ENCODE measurements at regions not wholly inside any gene's neighbourhood (a gene's known extent, or its start where the extent isn't known, plus 50 kb on each side); places are given as distances from the start of the nearest gene placed in this dataset.
A peak's percentile ranks its signal among the peaks of the same experiment; 100 is the strongest.

DNA sequence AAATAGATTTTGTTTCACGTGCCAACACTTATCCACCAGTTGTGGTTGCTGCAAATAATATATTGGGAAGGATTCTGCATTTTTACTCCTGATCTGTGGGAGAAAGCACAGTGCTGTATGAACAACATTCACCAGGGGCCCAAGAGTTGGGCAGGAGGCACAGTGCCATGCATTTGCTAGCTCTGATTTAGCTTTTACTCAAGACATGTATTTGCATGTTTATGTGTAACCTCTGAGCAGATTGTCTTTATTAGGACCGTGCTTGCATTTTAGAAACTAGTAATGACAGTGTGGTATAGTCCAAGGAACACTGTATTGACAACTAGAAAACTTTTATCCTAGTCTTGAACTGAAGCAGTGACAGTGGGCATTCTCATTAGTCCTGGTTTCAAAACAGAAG lies 133.9 kb upstream of the B3GALT2 start:
- peaks cover 5 to 20% (median 12%) of the 10 kb centered on the region in 3 donors for H3K9me3 Mint-ChIP-seq
- WGBS (ENCODE audit: insufficient coverage): 80% methylated on average over 1 of the region's 2 CpGs
- H3K27ac Mint-ChIP-seq: no peak overlapping the region
- Histone ChIP-seq H3K4me1 (ENCODE audit: control insufficient read depth in 1 of 2, extremely low read depth in 1 of 2, insufficient read depth in 2 of 2, low read length in 2 of 2) (no peaks in the 10 kb centered on the region), H3K27me3 (replicated peaks in 1 of 2; ENCODE audit: control insufficient read depth in 2 of 2, extremely low read depth in 1 of 2, insufficient read depth in 2 of 2, low read length in 1 of 2) (no peaks in the 10 kb centered on the region), H3K27ac (ENCODE audit: low read length) (no peak overlapping the region), H3K36me3 (ENCODE audit: control insufficient read depth in 2 of 2, extremely low read depth in 1 of 2, insufficient read depth in 1 of 2, low read length in 1 of 2) (no peaks in the 10 kb centered on the region), H3K4me3 (ENCODE audit: control insufficient read depth in 1 of 2, extremely low read depth in 1 of 2, low read length in 1 of 2) (no peak overlapping the region), H3K9me3 (no peaks in the 10 kb centered on the region)
- H3K4me3 Mint-ChIP-seq: no peak overlapping the region
- no peak for ATAC-seq (replicated peaks in 1 of 4)
- no peaks in the 10 kb centered on the region for H3K36me3 Mint-ChIP-seq
- DNase-seq: no peak
- CTCF ChIA-PET: interaction anchor here in 1 of 2 donors (0.6 kb wide), 1 partner anchor 897 kb away, joined by 3 read pairs; no protein-coding TSS in a partner anchor
- no peaks in the 10 kb centered on the region for H3K27me3 Mint-ChIP-seq
- no peaks in the 10 kb centered on the region for H3K4me1 Mint-ChIP-seq
- POLR2A ChIA-PET: no interaction called here

DNA sequence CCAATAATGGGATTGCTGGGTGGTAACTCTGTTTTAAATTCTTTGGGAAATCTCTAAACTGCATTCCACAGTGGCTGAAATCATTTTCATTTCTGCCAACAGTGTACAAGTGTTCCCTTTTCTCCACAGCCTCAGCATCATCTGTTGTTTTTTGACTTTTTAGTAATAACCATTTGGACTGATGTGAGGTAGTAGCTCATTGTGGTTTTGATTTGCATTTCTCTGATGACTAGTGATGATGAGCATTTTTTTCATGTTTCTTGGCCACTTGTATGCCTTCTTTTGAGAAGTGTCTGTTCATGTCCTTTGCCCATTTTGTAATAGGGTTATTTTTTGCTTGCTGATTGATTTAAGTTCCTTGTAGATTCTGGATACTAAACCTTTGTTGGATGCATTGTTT lies 131.9 kb upstream of the B3GALT2 start:
- Histone ChIP-seq H3K27ac (ENCODE audit: low read length) (no peak overlapping the region), H3K4me1 (ENCODE audit: control insufficient read depth in 1 of 2, extremely low read depth in 1 of 2, insufficient read depth in 2 of 2, low read length in 2 of 2) (no peaks in the 10 kb centered on the region), H3K4me3 (ENCODE audit: control insufficient read depth in 1 of 2, extremely low read depth in 1 of 2, low read length in 1 of 2) (no peak overlapping the region), H3K36me3 (ENCODE audit: control insufficient read depth in 2 of 2, extremely low read depth in 1 of 2, insufficient read depth in 1 of 2, low read length in 1 of 2) (no peaks in the 10 kb centered on the region), H3K9me3 (no peaks in the 10 kb centered on the region), H3K27me3 (replicated peaks in 1 of 2; ENCODE audit: control insufficient read depth in 2 of 2, extremely low read depth in 1 of 2, insufficient read depth in 2 of 2, low read length in 1 of 2) (no peaks in the 10 kb centered on the region)
- Mint-ChIP-seq H3K4me1 (no peaks in the 10 kb centered on the region), H3K36me3 (no peaks in the 10 kb centered on the region), H3K27me3 (no peaks in the 10 kb centered on the region), H3K27ac (no peak overlapping the region), H3K4me3 (no peak overlapping the region), H3K9me3 (peaks cover 5 to 12% (median 8%) of the 10 kb centered on the region in 3 donors)
- POLR2A ChIA-PET: no interaction called here
- CTCF ChIA-PET: no interaction called here
- ATAC-seq (replicated peaks in 1 of 4) (no peak), DNase-seq (no peak)

DNA sequence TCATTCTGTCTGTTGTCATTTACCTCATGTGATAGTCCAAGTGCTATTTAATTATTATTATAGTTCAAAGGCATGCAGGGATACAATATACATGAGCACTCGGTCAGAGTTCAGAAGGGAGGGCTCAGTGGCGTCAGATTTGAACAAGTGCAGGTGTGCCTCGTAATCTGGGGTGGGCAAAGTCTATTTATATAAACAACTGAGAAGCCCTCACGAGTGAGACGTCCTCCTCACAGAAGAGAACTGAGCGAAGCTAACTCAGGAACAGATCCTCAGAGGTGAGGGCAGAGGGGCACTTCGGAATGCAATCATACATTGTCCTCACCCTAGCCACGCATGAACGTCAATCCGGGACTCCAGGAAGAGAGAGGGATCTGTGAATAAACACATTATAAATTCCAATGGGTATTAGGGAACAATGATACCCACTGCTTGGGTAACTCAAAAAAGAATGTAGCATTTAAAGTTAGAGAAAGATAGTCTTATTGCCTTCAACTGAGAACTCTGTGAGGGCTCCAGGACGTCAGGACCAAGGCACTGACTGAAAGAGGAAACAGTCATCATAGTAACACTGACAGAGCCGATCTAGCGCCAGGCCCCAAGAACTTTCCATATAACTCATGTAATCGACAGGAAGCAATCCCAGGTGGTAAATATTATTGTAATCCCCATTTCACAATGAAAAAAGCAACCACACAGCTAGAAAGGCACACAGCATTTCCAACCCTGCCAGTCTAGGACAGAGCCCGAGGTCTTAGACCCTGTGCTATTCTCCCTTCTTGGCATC lies 127.1 kb upstream of the B3GALT2 start:
- Histone ChIP-seq H3K4me1 (ENCODE audit: control insufficient read depth in 1 of 2, extremely low read depth in 1 of 2, insufficient read depth in 2 of 2, low read length in 2 of 2) (peaks cover 3 to 7% of the 10 kb centered on the region in 2 experiments), H3K4me3 (ENCODE audit: control insufficient read depth in 1 of 2, extremely low read depth in 1 of 2, low read length in 1 of 2) (no peak overlapping the region), H3K36me3 (ENCODE audit: control insufficient read depth in 2 of 2, extremely low read depth in 1 of 2, insufficient read depth in 1 of 2, low read length in 1 of 2) (no peaks in the 10 kb centered on the region), H3K27ac (ENCODE audit: low read length) (no peak overlapping the region), H3K9me3 (no peaks in the 10 kb centered on the region), H3K27me3 (replicated peaks in 1 of 2; ENCODE audit: control insufficient read depth in 2 of 2, extremely low read depth in 1 of 2, insufficient read depth in 2 of 2, low read length in 1 of 2) (no peaks in the 10 kb centered on the region)
- Mint-ChIP-seq H3K9me3 (peaks cover 0 to 3% (median 0%) of the 10 kb centered on the region in 3 donors), H3K27ac (no peak overlapping the region), H3K4me1 (peaks cover 17 to 25% (median 21%) of the 10 kb centered on the region in 3 donors), H3K4me3 (no peak overlapping the region), H3K27me3 (no peaks in the 10 kb centered on the region), H3K36me3 (no peaks in the 10 kb centered on the region)
- ATAC-seq (replicated peaks in 1 of 4): no peak
- WGBS (ENCODE audit: insufficient coverage): 69% methylated on average over 4 of the region's 15 CpGs
- POLR2A ChIA-PET: no interaction called here
- DNase-seq: no peak
- CTCF ChIA-PET: interaction anchor here in 1 of 2 donors (1.0 kb wide), 1 partner anchor 33 kb away, joined by 3 read pairs; no protein-coding TSS in a partner anchor

DNA sequence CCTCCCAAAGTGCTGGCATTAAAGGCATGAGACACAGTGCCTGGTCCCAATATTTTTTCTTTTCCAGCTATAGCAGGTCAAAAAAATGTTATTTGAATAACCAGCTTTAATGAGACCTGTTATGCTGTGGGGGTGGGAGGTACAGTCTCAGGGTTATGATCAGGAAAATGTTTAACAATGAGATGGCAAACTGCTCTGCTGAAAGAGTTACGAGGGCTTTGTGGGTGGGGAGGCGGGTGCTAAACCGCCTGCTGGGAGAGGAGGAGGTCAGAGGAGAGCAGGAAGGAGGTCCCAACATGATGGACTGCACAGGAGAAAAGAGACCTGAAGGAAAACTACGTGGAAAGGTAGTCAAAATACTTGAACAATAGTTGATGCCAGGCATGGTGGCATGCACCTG lies 126.0 kb upstream of the B3GALT2 start:
- ChIA-PET CTCF (interaction anchor here in 1 of 2 donors (0.6 kb wide), 1 partner anchor 1559 kb away, joined by 3 read pairs; no protein-coding TSS in a partner anchor), POLR2A (no interaction called here)
- ATAC-seq (replicated peaks in 1 of 4) (no peak), DNase-seq (no peak)
- no peaks in the 10 kb centered on the region for H3K9me3 Mint-ChIP-seq
- peaks cover 3 to 7% of the 10 kb centered on the region in 2 experiments for H3K4me1 ChIP-seq (ENCODE audit: control insufficient read depth in 1 of 2, extremely low read depth in 1 of 2, insufficient read depth in 2 of 2, low read length in 2 of 2)
- no peaks in the 10 kb centered on the region for H3K36me3 Mint-ChIP-seq
- no peaks in the 10 kb centered on the region for H3K9me3 ChIP-seq
- no peak overlapping the region for H3K4me3 Mint-ChIP-seq
- no peaks in the 10 kb centered on the region for H3K27me3 ChIP-seq (replicated peaks in 1 of 2; ENCODE audit: control insufficient read depth in 2 of 2, extremely low read depth in 1 of 2, insufficient read depth in 2 of 2, low read length in 1 of 2)
- H3K27ac Mint-ChIP-seq: no peak overlapping the region
- no peaks in the 10 kb centered on the region for H3K36me3 ChIP-seq (ENCODE audit: control insufficient read depth in 2 of 2, extremely low read depth in 1 of 2, insufficient read depth in 1 of 2, low read length in 1 of 2)
- H3K27me3 Mint-ChIP-seq: no peaks in the 10 kb centered on the region
- peaks cover 17 to 25% (median 21%) of the 10 kb centered on the region in 3 donors for H3K4me1 Mint-ChIP-seq
- H3K27ac ChIP-seq (ENCODE audit: low read length): no peak overlapping the region
- 77% methylated on average over 4 of the region's 4 CpGs for WGBS (ENCODE audit: insufficient coverage)
- no peak overlapping the region for H3K4me3 ChIP-seq (ENCODE audit: control insufficient read depth in 1 of 2, extremely low read depth in 1 of 2, low read length in 1 of 2)

DNA sequence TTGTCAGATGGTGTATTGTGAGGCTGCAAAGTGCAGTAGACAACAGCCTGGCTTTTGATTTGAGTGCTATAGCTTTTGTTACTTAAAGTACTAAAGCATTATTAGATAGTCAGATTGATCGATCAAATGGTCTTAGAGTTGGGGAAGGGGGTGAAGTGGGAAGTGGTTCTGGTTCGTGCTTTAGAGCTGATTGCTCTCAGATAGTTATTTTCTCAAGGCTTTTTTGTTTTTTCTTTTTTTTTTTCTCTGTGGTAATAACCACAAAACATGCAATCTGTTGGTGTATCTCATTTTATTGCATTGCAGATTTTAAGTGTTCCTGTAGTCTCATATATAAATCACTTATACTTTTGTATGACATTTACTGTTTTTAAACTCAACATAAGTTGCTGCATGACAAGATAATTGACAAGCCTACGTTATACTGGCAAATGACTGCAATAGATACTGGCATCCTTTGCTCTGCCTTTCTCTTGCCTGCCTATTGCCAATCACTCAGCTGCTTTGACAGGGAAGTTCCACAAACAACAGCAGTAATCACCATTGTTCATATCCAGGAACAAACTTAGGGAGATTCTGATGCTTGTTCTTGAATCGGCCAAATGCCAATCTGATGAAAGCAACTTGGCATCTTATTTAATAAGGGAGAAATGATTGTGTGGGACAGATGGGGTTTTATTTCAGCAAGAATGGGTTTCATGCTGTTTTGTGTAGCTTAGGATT lies 125.0 kb upstream of the B3GALT2 start:
- 42% methylated on average over 2 of the region's 4 CpGs for WGBS (ENCODE audit: insufficient coverage)

DNA sequence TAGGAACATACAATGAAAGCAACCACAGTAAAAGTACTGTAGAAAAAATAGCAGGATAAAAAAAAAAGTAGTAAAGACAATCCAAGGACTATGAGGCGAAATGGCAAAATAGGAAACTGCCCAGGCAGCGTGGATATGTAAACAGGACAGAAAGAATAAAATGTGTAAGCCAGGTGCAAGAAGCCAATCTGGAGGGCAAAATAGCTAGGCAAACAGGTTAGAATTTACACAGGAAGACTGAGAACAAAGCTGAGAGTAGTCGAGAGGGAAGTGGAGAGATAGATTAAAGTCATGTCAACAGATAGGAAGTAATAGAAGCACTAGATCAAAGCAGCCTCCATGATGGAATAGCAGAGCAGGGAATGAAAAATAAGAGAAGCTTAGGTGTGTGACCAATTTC lies 124.2 kb upstream of the B3GALT2 start:
- H3K36me3 Mint-ChIP-seq: no peaks in the 10 kb centered on the region
- peak overlapping the region in 1 of 3 donors; percentile 1 for H3K4me3 Mint-ChIP-seq
- peak overlapping the region; percentile 8 to 16 for H3K27ac Mint-ChIP-seq
- WGBS (ENCODE audit: insufficient coverage): 66% methylated on average over 3 of the region's 3 CpGs
- no peaks in the 10 kb centered on the region for H3K9me3 ChIP-seq
- no peaks in the 10 kb centered on the region for H3K9me3 Mint-ChIP-seq
- no peaks in the 10 kb centered on the region for H3K36me3 ChIP-seq (ENCODE audit: control insufficient read depth in 2 of 2, extremely low read depth in 1 of 2, insufficient read depth in 1 of 2, low read length in 1 of 2)
- CTCF ChIA-PET: interaction anchor here in 1 of 2 donors (1.5 kb wide), 1 partner anchor 9 kb away, joined by 3 read pairs; no protein-coding TSS in a partner anchor
- POLR2A ChIA-PET: interaction anchor here in 1 of 2 donors (0.6 kb wide), 1 partner anchor 428 kb away, joined by 3 read pairs; no protein-coding TSS in a partner anchor
- ATAC-seq (replicated peaks in 1 of 4) (peak in 2 of 4 experiments; percentile 34 to 55), DNase-seq (peak in 1 of 35 experiments; percentile 2)
- peaks cover 17 to 25% (median 21%) of the 10 kb centered on the region in 3 donors for H3K4me1 Mint-ChIP-seq
- H3K27me3 ChIP-seq (replicated peaks in 1 of 2; ENCODE audit: control insufficient read depth in 2 of 2, extremely low read depth in 1 of 2, insufficient read depth in 2 of 2, low read length in 1 of 2): no peaks in the 10 kb centered on the region
- no peak overlapping the region for H3K27ac ChIP-seq (ENCODE audit: low read length)
- H3K4me3 ChIP-seq (ENCODE audit: control insufficient read depth in 1 of 2, extremely low read depth in 1 of 2, low read length in 1 of 2): no peak overlapping the region
- H3K27me3 Mint-ChIP-seq: no peaks in the 10 kb centered on the region
- peaks cover 3 to 7% of the 10 kb centered on the region in 2 experiments for H3K4me1 ChIP-seq (ENCODE audit: control insufficient read depth in 1 of 2, extremely low read depth in 1 of 2, insufficient read depth in 2 of 2, low read length in 2 of 2)

More for the DNA sequence above, 125.0 kb upstream of the B3GALT2 start:
- no peak overlapping the region for H3K27ac ChIP-seq (ENCODE audit: low read length)
- H3K9me3 Mint-ChIP-seq: no peaks in the 10 kb centered on the region
- no peaks in the 10 kb centered on the region for H3K36me3 Mint-ChIP-seq
- ChIA-PET POLR2A (interaction anchor here in 1 of 2 donors (0.6 kb wide), 1 partner anchor 427 kb away, joined by 3 read pairs; no protein-coding TSS in a partner anchor), CTCF (interaction anchor here in 1 of 2 donors (1.5 kb wide), 1 partner anchor 10 kb away, joined by 3 read pairs; no protein-coding TSS in a partner anchor)
- ATAC-seq (replicated peaks in 1 of 4): peak in 2 of 4 experiments; percentile 43 to 59
- peak overlapping the region; percentile 61 to 69 for H3K27ac Mint-ChIP-seq
- H3K27me3 Mint-ChIP-seq: no peaks in the 10 kb centered on the region
- peaks cover 17 to 25% (median 21%) of the 10 kb centered on the region in 3 donors for H3K4me1 Mint-ChIP-seq
- no peaks in the 10 kb centered on the region for H3K36me3 ChIP-seq (ENCODE audit: control insufficient read depth in 2 of 2, extremely low read depth in 1 of 2, insufficient read depth in 1 of 2, low read length in 1 of 2)
- H3K4me3 Mint-ChIP-seq: peak overlapping the region in 2 of 3 donors; percentile 4 to 28
- H3K4me3 ChIP-seq (ENCODE audit: control insufficient read depth in 1 of 2, extremely low read depth in 1 of 2, low read length in 1 of 2): no peak overlapping the region
- no peaks in the 10 kb centered on the region for H3K9me3 ChIP-seq
- no peaks in the 10 kb centered on the region for H3K27me3 ChIP-seq (replicated peaks in 1 of 2; ENCODE audit: control insufficient read depth in 2 of 2, extremely low read depth in 1 of 2, insufficient read depth in 2 of 2, low read length in 1 of 2)
- DNase-seq: peak in 1 of 35 experiments; percentile 2
- H3K4me1 ChIP-seq (ENCODE audit: control insufficient read depth in 1 of 2, extremely low read depth in 1 of 2, insufficient read depth in 2 of 2, low read length in 2 of 2): peaks cover 3 to 7% of the 10 kb centered on the region in 2 experiments

Data from T-cell (primary cell).